Activated T-helper 1 cell treated with Interleukin-2 at 50 U/mL for 16 hours (primary cell): ENCODE measurements at regions not wholly inside any gene's neighbourhood (a gene's known extent, or its start where the extent isn't known, plus 50 kb on each side); places are given as distances from the start of the nearest gene placed in this dataset.

ENCODE experiments used
- DNase-seq: peaks from one replicate; pipeline ENCODE4 v3.0.0-alpha.2; 2020; ENCODE audit warnings: low read depth

GRCh38 chr10:83935339-83935736 lies 204.0 kb upstream of the GHITM start:
- DNase-seq = no peak

DNA sequence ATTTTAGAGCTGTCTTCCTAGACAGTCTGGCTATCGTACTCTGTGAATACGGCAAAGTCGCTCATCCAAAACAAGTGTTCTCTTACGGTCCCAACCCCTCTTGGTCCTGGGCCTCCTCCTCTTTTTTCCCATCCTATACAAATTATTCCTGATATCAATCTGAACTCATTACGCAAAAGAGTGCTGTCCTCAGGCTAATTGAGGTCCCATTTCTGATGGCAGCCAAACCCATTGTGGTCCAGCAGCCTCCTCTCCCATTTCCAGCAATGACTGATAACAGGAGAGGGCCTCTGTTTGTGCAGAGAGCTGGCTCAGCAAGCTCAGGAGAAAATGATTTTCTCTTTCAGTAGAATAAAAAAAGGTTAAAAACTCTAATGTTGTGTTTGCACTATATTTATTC lies 203.4 kb upstream of the GHITM start:
- DNase-seq = no peak

DNA sequence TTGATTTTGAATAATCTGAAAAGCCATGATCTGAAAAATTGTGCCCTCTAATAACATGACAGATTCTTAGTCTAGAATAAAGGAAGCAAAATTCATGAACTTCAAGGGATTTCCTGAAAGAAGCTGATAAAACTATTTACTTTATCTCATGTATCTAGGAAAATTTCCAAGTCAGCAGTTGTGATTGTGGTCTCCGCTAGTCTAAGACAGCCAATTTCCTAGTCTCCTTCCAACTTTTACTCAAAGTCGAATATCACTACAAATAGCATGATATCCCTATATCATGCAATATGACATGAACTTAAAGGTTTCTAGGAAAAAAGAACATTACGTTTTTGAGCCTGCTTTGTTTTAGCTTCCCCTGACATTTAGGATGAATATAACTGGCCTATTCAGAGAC lies 202.1 kb upstream of the GHITM start:
- no peak for DNase-seq

DNA sequence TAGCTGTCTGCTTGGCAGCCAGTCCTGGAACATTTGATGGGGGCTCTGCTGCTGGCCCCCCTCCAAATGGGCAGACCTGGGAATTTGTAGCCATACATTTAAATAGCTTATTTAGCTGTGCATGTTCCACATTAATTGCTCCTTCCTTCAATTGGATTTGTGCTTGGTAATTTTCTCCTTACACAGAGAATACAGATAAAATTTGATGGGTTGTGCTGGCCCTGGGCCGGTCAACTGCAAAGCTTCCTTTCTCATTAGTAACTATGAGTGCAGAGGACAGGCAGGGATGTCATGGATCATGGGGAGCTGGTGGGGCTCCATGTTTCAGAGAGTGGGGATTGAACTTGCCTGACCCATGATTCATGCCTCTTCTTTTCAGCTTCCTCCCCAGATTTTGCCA lies 201.5 kb upstream of the GHITM start:
- DNase-seq = no peak

GRCh38 chr10:83941189-83941588 lies 198.1 kb upstream of the GHITM start:
- no peak for DNase-seq

DNA sequence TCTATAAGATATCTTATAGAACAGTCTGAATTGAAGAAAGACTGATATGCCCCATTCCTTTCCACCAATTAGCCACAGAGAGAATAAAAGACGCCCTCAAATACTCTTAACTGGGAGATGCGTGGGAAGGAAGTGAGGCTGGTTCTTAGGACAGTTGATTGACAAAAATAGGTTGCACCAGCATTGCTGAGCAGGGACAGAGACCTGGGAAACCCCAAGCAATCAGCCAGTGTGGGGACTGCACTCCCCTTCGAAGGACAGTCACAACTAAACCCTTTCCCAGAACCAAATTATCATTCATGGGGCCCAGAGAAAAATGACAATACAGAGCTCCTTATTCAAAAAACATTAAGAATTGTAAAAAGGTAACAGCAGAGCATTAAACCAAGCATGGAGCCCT lies 196.9 kb upstream of the GHITM start:
- DNase-seq = no peak

DNA sequence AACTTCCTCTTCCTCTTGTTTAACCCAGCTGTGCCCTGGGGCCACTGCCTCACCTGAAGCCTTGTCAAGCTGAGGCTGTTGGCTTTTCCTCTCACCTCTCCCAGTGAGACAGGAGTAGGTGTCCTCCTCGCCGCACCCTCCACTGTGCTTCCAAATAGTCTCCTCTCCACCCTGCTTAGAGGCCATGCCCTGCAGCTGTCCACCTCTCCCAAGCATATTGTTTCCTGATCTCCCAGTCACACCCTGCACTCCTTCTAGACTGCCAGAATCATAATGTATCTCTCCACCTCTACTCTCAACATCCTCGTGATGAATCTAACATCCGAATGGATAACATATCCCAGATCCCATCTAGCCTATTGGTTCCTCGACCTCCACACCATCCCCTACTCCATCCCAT lies 196.3 kb upstream of the GHITM start:
- no peak for DNase-seq

DNA sequence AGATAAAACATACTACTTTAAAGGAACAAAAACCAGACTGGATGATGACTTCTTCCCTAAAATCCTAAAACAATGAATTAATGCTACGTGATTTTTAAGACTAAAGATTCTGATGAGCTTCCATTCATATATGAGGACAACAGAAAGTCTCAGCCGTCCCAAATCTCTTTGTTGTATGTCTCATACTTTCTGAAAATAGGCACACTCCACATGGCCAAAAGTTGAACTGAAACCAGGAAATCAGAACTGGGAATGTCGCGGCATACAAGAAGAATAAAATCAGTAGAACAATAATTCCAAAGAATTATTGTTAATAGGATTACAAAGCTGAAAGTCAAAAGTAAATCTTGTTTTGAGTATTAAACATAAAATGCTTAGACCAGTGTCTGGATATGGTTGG lies 195.4 kb upstream of the GHITM start:
- no peak for DNase-seq

- DNase-seq = no peak
Measured at GRCh38 chr10:83945982-83946718, 193.2 kb upstream of the GHITM start.

DNA sequence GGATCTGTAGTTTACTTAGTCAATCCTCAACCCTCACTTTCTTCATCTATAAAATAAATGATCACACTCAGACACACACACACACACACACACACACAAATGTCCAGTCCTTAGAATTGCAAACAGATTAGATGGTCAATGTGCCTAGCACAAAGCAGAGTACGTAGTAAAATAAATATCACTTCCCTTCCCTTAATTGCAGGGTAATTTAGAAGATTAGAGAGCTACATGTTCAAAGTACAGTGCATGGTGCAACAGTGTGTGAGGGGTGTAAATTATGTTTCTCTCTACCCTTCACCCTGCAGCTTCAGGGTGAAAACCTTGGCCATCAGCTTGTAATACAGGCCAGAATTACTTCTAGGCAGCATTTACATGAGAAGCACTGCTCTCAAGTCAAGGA lies 187.0 kb upstream of the GHITM start:
- no peak for DNase-seq

- no peak for DNase-seq
Measured at GRCh38 chr10:83953589-83953988, 185.7 kb upstream of the GHITM start.

DNA sequence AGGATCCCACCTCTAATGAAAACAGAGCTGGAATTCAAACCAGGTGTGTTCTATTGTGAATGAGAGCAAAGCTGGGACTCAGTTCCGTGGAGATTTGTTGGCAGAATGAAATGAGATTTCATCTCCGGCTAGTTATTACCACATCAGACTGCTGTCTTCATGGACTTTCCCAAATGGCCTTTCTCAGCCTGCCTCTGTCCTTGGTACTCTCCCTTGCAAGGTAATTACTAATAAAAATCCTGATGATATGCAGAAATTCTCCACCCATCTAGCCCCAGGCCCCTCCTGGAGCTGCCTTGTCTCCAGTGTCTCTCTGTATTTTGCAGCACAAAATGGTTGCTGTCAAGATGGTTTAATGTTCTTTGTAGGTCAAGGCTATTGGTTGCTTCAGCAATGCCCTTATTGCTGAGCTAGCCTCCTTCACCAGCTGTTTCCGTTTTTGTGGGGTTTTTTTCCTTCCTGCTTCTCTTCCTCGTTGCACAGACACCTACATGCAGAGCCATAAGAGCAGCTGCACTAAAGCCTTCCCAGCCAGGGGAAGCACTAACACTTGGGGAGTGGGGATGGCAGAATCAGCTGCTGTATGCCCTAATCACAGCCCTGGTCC lies 185.0 kb upstream of the GHITM start:
- no peak for DNase-seq

GRCh38 chr10:83955406-83955805 lies 183.9 kb upstream of the GHITM start:
- DNase-seq = no peak

GRCh38 chr10:83957168-83957947 lies 182.0 kb upstream of the GHITM start:
- no peak for DNase-seq

- no peak for DNase-seq
Measured at GRCh38 chr10:83959328-83959727, 180.0 kb upstream of the GHITM start.

DNA sequence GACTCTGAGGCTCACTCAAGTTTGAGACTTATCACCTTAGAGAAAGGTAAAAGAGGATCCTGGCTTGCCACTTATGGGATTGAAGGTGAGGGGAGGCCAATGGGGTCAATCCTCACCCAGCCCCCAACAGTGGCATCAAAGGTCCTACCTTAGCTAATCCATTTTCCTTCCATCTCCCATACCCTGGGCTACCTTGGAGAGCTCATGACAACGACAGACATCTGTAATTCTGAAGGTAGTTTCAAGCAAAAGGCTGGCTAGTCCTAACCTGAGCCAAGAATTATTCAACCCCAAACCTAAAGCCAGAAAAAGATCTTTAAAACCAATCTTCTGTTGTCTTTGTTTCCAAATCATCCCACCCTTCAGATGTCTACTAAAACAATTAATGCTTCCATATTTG lies 179.2 kb upstream of the GHITM start:
- no peak for DNase-seq

DNA sequence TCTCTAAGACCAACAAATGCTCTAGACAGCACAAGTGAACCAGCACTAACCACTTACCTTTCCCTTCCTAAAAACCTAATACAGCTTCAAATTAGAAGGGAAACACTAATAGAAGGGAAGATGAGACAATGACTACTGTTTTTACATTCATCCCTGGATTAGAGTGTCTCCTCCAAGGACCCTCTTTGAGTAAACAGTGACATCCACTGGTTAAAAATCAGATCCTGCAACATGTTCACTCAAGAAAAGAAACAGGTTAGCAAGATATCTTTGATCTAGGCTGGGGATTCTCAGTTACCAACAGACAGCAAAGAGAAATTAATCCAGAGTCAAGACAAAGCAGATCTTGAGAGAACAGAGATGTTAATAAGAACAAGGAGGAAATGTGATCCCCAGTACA lies 177.7 kb upstream of the GHITM start:
- DNase-seq = no peak

GRCh38 chr10:83963446-83963845 lies 175.9 kb upstream of the GHITM start:
- DNase-seq = no peak

- DNase-seq = no peak
Measured at GRCh38 chr10:83965473-83965872, 173.8 kb upstream of the GHITM start.

GRCh38 chr10:83968052-83968451 lies 171.3 kb upstream of the GHITM start:
- no peak for DNase-seq

GRCh38 chr10:83978681-83979383 lies 160.5 kb upstream of the GHITM start:
- no peak for DNase-seq

DNA sequence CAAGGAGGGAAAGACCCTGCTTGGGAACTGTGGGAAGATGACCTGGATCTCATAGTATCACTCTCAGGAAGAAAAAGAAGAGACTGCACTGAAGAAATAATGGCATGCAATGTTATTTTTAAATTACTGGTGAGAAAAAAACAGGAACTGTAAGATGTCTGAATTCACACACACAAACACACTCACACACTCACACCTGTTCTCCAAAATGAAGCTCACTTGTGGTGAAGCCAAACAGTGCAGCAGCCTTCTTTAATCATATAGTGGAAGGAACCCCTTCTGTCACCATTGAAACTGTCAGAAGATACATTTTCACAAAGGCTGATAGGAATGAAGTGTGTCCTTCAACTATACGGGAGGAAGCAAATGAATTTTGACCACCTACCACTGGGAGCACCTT lies 156.5 kb upstream of the GHITM start:
- no peak for DNase-seq
